ENCODE measurements at regions not wholly inside any gene's neighbourhood (a gene's known extent, or its start where the extent isn't known, plus 50 kb on each side); places are given as distances from the start of the nearest gene placed in this dataset.

DNA sequence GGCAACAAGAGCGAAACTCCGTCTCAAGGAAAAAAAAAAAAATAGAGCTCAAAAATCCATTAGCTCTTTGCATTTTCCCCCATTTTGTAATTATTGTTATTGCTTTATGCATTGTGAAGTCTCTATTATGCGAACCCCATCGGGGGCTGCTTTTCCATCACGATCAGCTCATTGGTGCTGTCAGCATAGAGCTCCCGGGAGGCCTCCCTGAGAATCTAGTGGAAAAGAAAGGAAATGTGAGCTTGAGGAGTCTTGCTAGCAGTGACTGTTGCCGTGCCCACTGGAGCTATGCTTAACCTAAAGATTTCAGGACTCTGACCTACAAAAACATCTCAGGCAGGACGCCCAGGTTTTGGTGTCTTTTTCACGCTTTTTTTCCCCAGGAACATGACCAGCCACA, 102.6 kb upstream of the NDUFV2 start:
- H3K27ac ChIP-seq (ENCODE audit: extremely low read depth, low read depth, low read length) = no peak overlapping the region
- ChIA-PET POLR2A (interaction anchor here (1.3 to 1.7 kb wide), 2 partner anchors 17 to 391 kb away, joined by 3 read pairs; partner anchors contain the start of gene RAB12), CTCF (interaction anchor here (0.6 to 1.2 kb wide), 5 partner anchors 12 to 148 kb away, joined by 3 to 8 read pairs (median 5); no protein-coding TSS in a partner anchor)
- H3K36me3 ChIP-seq (ENCODE audit: control insufficient read depth in 2 of 2, insufficient read depth in 1 of 2, low read length in 2 of 2) = no peaks in the 10 kb centered on the region
- TF ChIP-seq ZNF549 (tag by site-specific recombination; IDR thresholded peaks at IDR 0.05) (no peak), KLF16 (tag by site-specific recombination; IDR thresholded peaks at IDR 0.05) (no peak), ZNF600 (tag by site-specific recombination; IDR thresholded peaks at IDR 0.05) (no peak), FEZF1 (tag by site-specific recombination; IDR thresholded peaks at IDR 0.05) (no peak), ZSCAN23 (tag by site-specific recombination; IDR thresholded peaks at IDR 0.05) (no peak), GLIS1 (tag by site-specific recombination; IDR thresholded peaks at IDR 0.05) (no peak), ZNF311 (tag by site-specific recombination; IDR thresholded peaks at IDR 0.05; ENCODE audit: borderline replicate concordance) (no peak), ZNF184 (tag by site-specific recombination; IDR thresholded peaks at IDR 0.05) (no peak), SCRT2 (tag by site-specific recombination; IDR thresholded peaks at IDR 0.05) (no peak)
- TF ChIP-seq, protein P1, sequence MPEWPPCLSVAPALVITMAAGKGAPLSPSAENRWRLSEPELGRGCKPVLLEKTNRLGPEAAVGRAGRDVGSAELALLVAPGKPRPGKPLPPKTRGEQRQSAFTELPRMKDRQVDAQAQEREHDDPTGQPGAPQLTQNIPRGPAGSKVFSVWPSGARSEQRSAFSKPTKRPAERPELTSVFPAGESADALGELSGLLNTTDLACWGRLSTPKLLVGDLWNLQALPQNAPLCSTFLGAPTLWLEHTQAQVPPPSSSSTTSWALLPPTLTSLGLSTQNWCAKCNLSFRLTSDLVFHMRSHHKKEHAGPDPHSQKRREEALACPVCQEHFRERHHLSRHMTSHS (tag by site-specific recombination; IDR thresholded peaks at IDR 0.05) = no peak
- TF ChIP-seq, protein P2, sequence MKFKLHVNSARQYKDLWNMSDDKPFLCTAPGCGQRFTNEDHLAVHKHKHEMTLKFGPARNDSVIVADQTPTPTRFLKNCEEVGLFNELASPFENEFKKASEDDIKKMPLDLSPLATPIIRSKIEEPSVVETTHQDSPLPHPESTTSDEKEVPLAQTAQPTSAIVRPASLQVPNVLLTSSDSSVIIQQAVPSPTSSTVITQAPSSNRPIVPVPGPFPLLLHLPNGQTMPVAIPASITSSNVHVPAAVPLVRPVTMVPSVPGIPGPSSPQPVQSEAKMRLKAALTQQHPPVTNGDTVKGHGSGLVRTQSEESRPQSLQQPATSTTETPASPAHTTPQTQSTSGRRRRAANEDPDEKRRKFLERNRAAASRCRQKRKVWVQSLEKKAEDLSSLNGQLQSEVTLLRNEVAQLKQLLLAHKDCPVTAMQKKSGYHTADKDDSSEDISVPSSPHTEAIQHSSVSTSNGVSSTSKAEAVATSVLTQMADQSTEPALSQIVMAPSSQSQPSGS (tag by site-specific recombination; IDR thresholded peaks at IDR 0.05; ENCODE audit: low read depth) = no peak
- TF ChIP-seq, protein P3, sequence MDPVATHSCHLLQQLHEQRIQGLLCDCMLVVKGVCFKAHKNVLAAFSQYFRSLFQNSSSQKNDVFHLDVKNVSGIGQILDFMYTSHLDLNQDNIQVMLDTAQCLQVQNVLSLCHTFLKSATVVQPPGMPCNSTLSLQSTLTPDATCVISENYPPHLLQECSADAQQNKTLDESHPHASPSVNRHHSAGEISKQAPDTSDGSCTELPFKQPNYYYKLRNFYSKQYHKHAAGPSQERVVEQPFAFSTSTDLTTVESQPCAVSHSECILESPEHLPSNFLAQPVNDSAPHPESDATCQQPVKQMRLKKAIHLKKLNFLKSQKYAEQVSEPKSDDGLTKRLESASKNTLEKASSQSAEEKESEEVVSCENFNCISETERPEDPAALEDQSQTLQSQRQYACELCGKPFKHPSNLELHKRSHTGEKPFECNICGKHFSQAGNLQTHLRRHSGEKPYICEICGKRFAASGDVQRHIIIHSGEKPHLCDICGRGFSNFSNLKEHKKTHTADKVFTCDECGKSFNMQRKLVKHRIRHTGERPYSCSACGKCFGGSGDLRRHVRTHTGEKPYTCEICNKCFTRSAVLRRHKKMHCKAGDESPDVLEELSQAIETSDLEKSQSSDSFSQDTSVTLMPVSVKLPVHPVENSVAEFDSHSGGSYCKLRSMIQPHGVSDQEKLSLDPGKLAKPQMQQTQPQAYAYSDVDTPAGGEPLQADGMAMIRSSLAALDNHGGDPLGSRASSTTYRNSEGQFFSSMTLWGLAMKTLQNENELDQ (tag by site-specific recombination; IDR thresholded peaks at IDR 0.05; ENCODE audit: low read depth) = no peak
- TF ChIP-seq, protein P4, sequence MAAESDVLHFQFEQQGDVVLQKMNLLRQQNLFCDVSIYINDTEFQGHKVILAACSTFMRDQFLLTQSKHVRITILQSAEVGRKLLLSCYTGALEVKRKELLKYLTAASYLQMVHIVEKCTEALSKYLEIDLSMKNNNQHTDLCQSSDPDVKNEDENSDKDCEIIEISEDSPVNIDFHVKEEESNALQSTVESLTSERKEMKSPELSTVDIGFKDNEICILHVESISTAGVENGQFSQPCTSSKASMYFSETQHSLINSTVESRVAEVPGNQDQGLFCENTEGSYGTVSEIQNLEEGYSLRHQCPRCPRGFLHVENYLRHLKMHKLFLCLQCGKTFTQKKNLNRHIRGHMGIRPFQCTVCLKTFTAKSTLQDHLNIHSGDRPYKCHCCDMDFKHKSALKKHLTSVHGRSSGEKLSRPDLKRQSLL (tag by site-specific recombination; IDR thresholded peaks at IDR 0.05) = no peak
- H3K4me1 ChIP-seq (ENCODE audit: control insufficient read depth, insufficient read depth, low read length) = peaks cover 4% of the 10 kb centered on the region; the same call in 1 of the 2 replicates
- no peak overlapping the region for H3K4me3 ChIP-seq (ENCODE audit: low read depth, low read length)
- no peaks in the 10 kb centered on the region for H3K9me3 ChIP-seq (ENCODE audit: control insufficient read depth, insufficient read depth, low read depth, low read length)

DNA sequence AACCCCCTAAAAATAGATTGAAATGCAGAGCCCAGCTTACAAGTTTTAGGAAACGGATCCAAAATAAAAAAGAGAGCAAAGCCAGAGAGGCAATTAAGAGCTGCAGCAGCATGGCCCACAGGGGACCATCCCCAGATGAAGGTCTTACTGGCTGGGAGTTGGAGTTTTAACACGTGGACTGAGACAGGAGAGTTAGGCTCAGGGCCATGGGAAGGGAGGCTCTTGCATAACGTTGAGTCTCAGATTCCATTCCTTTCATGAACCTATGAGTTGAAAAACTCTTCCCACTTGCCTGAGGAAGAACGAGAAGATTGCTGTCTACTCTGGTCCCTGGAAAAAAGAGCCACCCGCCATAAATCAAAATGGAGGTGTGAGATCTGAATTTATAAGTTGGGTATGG, 101.8 kb upstream of the NDUFV2 start:
- Histone ChIP-seq H3K36me3 (ENCODE audit: control insufficient read depth in 2 of 2, insufficient read depth in 1 of 2, low read length in 2 of 2) (no peaks in the 10 kb centered on the region), H3K4me3 (ENCODE audit: low read depth, low read length) (no peak overlapping the region), H3K4me1 (ENCODE audit: control insufficient read depth, insufficient read depth, low read length) (peaks cover 4% of the 10 kb centered on the region; the same call in 1 of the 2 replicates), H3K27ac (ENCODE audit: extremely low read depth, low read depth, low read length) (no peak overlapping the region), H3K9me3 (ENCODE audit: control insufficient read depth, insufficient read depth, low read depth, low read length) (no peaks in the 10 kb centered on the region)
- POLR2A ChIA-PET = interaction anchor here (1.7 kb wide), 1 partner anchor 391 kb away, joined by 3 read pairs; the partner anchor contains the start of gene RAB12
- CTCF ChIA-PET = interaction anchor here (0.9 to 1.0 kb wide), 2 partner anchors 18 to 32 kb away, joined by 3 to 7 read pairs; no protein-coding TSS in a partner anchor
- TF ChIP-seq MEIS1 (CRISPR knock-in tag; IDR thresholded peaks at IDR 0.05; ENCODE audit: borderline replicate concordance) = no peak
- no peak for TF ChIP-seq ZEB2 (tag by site-specific recombination; IDR thresholded peaks at IDR 0.05)
- no peak for TF ChIP-seq KLF8 (tag by site-specific recombination; IDR thresholded peaks at IDR 0.05)
- no peak for TF ChIP-seq ZFP69B (tag by site-specific recombination; IDR thresholded peaks at IDR 0.05)
- no peak for TF ChIP-seq ZNF16 (tag by site-specific recombination; IDR thresholded peaks at IDR 0.05; ENCODE audit: low read depth)
- TF ChIP-seq, protein P5, sequence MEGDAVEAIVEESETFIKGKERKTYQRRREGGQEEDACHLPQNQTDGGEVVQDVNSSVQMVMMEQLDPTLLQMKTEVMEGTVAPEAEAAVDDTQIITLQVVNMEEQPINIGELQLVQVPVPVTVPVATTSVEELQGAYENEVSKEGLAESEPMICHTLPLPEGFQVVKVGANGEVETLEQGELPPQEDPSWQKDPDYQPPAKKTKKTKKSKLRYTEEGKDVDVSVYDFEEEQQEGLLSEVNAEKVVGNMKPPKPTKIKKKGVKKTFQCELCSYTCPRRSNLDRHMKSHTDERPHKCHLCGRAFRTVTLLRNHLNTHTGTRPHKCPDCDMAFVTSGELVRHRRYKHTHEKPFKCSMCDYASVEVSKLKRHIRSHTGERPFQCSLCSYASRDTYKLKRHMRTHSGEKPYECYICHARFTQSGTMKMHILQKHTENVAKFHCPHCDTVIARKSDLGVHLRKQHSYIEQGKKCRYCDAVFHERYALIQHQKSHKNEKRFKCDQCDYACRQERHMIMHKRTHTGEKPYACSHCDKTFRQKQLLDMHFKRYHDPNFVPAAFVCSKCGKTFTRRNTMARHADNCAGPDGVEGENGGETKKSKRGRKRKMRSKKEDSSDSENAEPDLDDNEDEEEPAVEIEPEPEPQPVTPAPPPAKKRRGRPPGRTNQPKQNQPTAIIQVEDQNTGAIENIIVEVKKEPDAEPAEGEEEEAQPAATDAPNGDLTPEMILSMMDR (tag by site-specific recombination; IDR thresholded peaks at IDR 0.05) = no peak
- TF ChIP-seq, protein P6, sequence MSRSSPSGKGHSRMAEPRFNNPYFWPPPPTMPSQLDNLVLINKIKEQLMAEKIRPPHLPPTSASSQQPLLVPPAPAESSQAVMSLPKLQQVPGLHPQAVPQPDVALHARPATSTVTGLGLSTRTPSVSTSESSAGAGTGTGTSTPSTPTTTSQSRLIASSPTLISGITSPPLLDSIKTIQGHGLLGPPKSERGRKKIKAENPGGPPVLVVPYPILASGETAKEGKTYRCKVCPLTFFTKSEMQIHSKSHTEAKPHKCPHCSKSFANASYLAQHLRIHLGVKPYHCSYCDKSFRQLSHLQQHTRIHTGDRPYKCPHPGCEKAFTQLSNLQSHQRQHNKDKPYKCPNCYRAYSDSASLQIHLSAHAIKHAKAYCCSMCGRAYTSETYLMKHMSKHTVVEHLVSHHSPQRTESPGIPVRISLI (tag by site-specific recombination; IDR thresholded peaks at IDR 0.05) = no peak
- TF ChIP-seq, protein P7, sequence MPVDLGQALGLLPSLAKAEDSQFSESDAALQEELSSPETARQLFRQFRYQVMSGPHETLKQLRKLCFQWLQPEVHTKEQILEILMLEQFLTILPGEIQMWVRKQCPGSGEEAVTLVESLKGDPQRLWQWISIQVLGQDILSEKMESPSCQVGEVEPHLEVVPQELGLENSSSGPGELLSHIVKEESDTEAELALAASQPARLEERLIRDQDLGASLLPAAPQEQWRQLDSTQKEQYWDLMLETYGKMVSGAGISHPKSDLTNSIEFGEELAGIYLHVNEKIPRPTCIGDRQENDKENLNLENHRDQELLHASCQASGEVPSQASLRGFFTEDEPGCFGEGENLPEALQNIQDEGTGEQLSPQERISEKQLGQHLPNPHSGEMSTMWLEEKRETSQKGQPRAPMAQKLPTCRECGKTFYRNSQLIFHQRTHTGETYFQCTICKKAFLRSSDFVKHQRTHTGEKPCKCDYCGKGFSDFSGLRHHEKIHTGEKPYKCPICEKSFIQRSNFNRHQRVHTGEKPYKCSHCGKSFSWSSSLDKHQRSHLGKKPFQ (tag by site-specific recombination; IDR thresholded peaks at IDR 0.05) = no peak
- no peak for TF ChIP-seq ZNF169 (tag by site-specific recombination; IDR thresholded peaks at IDR 0.05)
- TF ChIP-seq ZNF658 (tag by site-specific recombination; IDR thresholded peaks at IDR 0.05) = no peak
- no peak for TF ChIP-seq ZNF555 (tag by site-specific recombination; conservative IDR thresholded peaks at IDR 0.05)
- TF ChIP-seq OVOL3 (tag by site-specific recombination; IDR thresholded peaks at IDR 0.05) = no peak
- TF ChIP-seq KLF1 (tag by site-specific recombination; IDR thresholded peaks at IDR 0.05) = no peak
